WTC11 (cell line): ENCODE measurements at regions not wholly inside any gene's neighbourhood (a gene's known extent, or its start where the extent isn't known, plus 50 kb on each side); places are given as distances from the start of the nearest gene placed in this dataset.

Experiments used
- ATAC-seq: fragments of 200-7000 bp; cut with Tn5 transposase; 2 replicates; pipeline ENCODE4 v1.10.0; 2021; ENCODE audit warnings: mild to moderate bottlenecking, moderate library complexity
- CTCF ChIA-PET: fragments of 300-600 bp; sonication (Branson Sonifier 250); formaldehyde crosslinking; loops from one replicate; lab custom pipeline; 2021; ENCODE audit warnings: antibody characterized with exemption; lab: Charles Lee
- POLR2A ChIA-PET: fragments of 350-600 bp; sonication (Branson Sonifier 250); formaldehyde crosslinking; loops from one replicate; lab custom pipeline; 2021; ENCODE audit warnings: antibody characterized with exemption; lab: Charles Lee
- DNase-seq: peaks from one replicate; pipeline ENCODE4 v3.0.0; 2021; ENCODE audit warnings: low spot score
- H3K27ac Mint-ChIP-seq: 2 replicates; pipeline ENCODE4 v1.8.0; 2021; ENCODE audit warnings: mixed read lengths
- H3K27me3 Mint-ChIP-seq: 2 replicates; pipeline ENCODE4 v1.8.0; 2021; ENCODE audit warnings: low read depth, mild to moderate bottlenecking, moderate library complexity, mixed read lengths
- H3K36me3 Mint-ChIP-seq: 2 replicates; pipeline ENCODE4 v1.8.0; 2021; ENCODE audit warnings: mixed read lengths
- H3K4me1 Mint-ChIP-seq: 2 replicates; pipeline ENCODE4 v1.8.0; 2022; ENCODE audit warnings: mixed read lengths
- H3K4me3 Mint-ChIP-seq: 2 replicates; pipeline ENCODE4 v1.8.0; 2021; ENCODE audit warnings: mild to moderate bottlenecking, moderate library complexity, mixed read lengths
- H3K9me3 Mint-ChIP-seq: 2 replicates; pipeline ENCODE4 v1.8.0; 2021; ENCODE audit warnings: mixed read lengths
- CREM ChIP-seq: sonication (generic); formaldehyde crosslinking; IDR thresholded peaks from 2 replicates; pipeline ENCODE4 v1.8.1; 2022; ENCODE audit warnings: mild to moderate bottlenecking, missing genetic modification reagents, moderate library complexity
- FOXK1 ChIP-seq: sonication (generic); formaldehyde crosslinking; IDR thresholded peaks from 2 replicates; pipeline ENCODE4 v1.8.0; 2022; ENCODE audit warnings: mild to moderate bottlenecking, moderate library complexity, missing genetic modification reagents
- MXD4 ChIP-seq: fragments of 250-450 bp; sonication (Bioruptor Pico); IDR thresholded peaks from 2 replicates; pipeline ENCODE4 v1.8.0; 2021; ENCODE audit warnings: mild to moderate bottlenecking, moderate library complexity, borderline replicate concordance
- NFATC4 ChIP-seq: fragments of 250-450 bp; sonication (Bioruptor Pico); IDR thresholded peaks from 2 replicates; pipeline ENCODE4 v1.9.0; 2021; ENCODE audit warnings: mild to moderate bottlenecking
- NR3C1 ChIP-seq: sonication (generic); formaldehyde crosslinking; conservative IDR thresholded peaks from 2 replicates; pipeline ENCODE4 v1.8.1; 2023; ENCODE audit warnings: low read depth, mild to moderate bottlenecking, missing genetic modification reagents
- RELA ChIP-seq: sonication (generic); formaldehyde crosslinking; IDR thresholded peaks from 2 replicates; pipeline ENCODE4 v1.8.1; 2022; ENCODE audit warnings: missing genetic modification reagents, mild to moderate bottlenecking, borderline replicate concordance
- TEAD1 ChIP-seq: sonication (generic); formaldehyde crosslinking; IDR thresholded peaks from 2 replicates; pipeline ENCODE4 v1.8.0; 2022; ENCODE audit warnings: mild to moderate bottlenecking, missing genetic modification reagents
- ZNF219 ChIP-seq: sonication (generic); formaldehyde crosslinking; IDR thresholded peaks from 2 replicates; pipeline ENCODE4 v1.8.0; 2023; ENCODE audit warnings: missing genetic modification reagents, mild to moderate bottlenecking, borderline replicate concordance
- ZNF232 ChIP-seq: sonication (generic); formaldehyde crosslinking; IDR thresholded peaks from 2 replicates; pipeline ENCODE4 v1.8.0; 2022; ENCODE audit warnings: mild to moderate bottlenecking, missing genetic modification reagents
- TF ChIP-seq, protein P1 (sequence below): fragments of 250-450 bp; sonication (Bioruptor Pico); IDR thresholded peaks from 2 replicates; pipeline ENCODE4 v1.9.0; 2021; ENCODE audit warnings: moderate library complexity, mild to moderate bottlenecking, inconsistent platforms, borderline replicate concordance
- TF ChIP-seq, protein P2 (sequence below): sonication (generic); formaldehyde crosslinking; IDR thresholded peaks from 2 replicates; pipeline ENCODE4 v1.8.1; 2022; ENCODE audit warnings: mild to moderate bottlenecking, moderate library complexity, missing genetic modification reagents
- TF ChIP-seq, protein P3 (sequence below): sonication (generic); formaldehyde crosslinking; IDR thresholded peaks from 2 replicates; pipeline ENCODE4 v1.8.1; 2022; ENCODE audit warnings: mild to moderate bottlenecking, missing genetic modification reagents, moderate library complexity, borderline replicate concordance
- TF ChIP-seq, protein P4 (sequence below): sonication (generic); formaldehyde crosslinking; IDR thresholded peaks from 2 replicates; pipeline ENCODE4 v1.8.1; 2023; ENCODE audit warnings: mild to moderate bottlenecking, missing genetic modification reagents
- TF ChIP-seq, protein P5 (sequence below): fragments of 250-450 bp; sonication (Bioruptor Pico); conservative IDR thresholded peaks from 2 replicates; pipeline ENCODE4 v1.9.0; 2021; ENCODE audit warnings: mild to moderate bottlenecking
- TF ChIP-seq, protein P6 (sequence below): sonication (generic); formaldehyde crosslinking; IDR thresholded peaks from 2 replicates; pipeline ENCODE4 v1.8.0; 2023; ENCODE audit warnings: missing genetic modification reagents
- TF ChIP-seq, protein P7 (sequence below): sonication (generic); formaldehyde crosslinking; IDR thresholded peaks from 2 replicates; pipeline ENCODE4 v1.8.1; 2023; ENCODE audit warnings: mild to moderate bottlenecking, missing genetic modification reagents, moderate library complexity
- TF ChIP-seq, protein P8 (sequence below): sonication (generic); formaldehyde crosslinking; IDR thresholded peaks from 2 replicates; pipeline ENCODE4 v1.8.1; 2023; ENCODE audit warnings: mild to moderate bottlenecking, missing genetic modification reagents

DNA sequence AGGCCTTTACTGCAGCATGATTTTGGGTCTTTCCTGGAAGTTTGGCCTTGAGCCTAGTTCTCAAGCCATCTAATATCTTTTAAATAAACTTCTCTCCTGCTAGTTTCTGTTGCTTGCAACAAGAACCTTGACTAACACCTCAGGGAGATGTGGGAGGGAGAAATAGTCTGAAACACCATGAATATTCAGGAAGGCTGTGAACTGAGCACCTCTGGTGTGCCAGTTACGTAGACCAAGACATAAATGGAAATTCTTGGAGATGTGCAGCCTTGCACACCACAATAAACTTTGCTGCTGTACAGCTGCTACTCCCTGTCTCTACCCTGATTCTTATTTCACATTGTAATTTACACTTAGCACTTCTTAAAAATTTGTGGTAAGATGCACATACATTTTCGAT is 86.9 kb upstream of the SPATA13 start:
- H3K4me3 Mint-ChIP-seq, result no peak overlapping the region
- POLR2A ChIA-PET, result no interaction called here
- ATAC-seq, result no peak
- no peaks in the 10 kb centered on the region for H3K36me3 Mint-ChIP-seq
- H3K27me3 Mint-ChIP-seq, result no peaks in the 10 kb centered on the region; the same call in 1 of the 2 replicates
- CTCF ChIA-PET, result no interaction called here
- H3K9me3 Mint-ChIP-seq, result 0 out of 2 replicates have a peak, but pooled peaks cover 3% of the 10 kb centered on the region
- H3K27ac Mint-ChIP-seq, result no peak overlapping the region
- no peak for DNase-seq
- TF ChIP-seq RELA (CRISPR knock-in tag), result no peak
- TF ChIP-seq, protein P1, sequence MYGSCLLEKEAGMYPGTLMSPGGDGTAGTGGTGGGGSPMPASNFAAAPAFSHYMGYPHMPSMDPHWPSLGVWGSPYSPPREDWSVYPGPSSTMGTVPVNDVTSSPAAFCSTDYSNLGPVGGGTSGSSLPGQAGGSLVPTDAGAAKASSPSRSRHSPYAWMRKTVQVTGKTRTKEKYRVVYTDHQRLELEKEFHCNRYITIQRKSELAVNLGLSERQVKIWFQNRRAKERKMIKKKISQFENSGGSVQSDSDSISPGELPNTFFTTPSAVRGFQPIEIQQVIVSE (CRISPR knock-in tag), result no peak
- H3K4me1 Mint-ChIP-seq, result peaks cover 20% of the 10 kb centered on the region

DNA sequence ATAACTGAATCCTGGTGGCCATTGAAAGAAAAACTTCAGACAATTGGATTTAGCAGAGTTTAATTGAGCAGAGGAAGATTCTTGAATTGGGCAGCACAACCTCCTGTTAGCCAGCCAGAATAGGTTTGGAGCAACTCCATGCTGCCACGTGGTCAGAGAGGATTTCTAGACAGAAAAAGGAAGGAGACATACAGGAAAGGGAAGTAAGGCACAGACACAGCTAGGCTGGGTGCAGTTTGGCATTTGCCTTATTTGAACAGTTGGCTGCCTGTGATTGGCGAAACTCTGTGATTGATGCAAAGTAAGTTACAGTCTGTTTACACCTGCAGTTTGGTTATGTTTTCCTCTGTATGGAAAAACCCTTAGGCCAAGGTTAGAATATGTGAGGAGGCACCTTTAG is 85.8 kb upstream of the SPATA13 start:
- Mint-ChIP-seq H3K4me1 (peaks cover 18% of the 10 kb centered on the region), H3K36me3 (no peaks in the 10 kb centered on the region), H3K27me3 (no peaks in the 10 kb centered on the region; the same call in 1 of the 2 replicates), H3K9me3 (0 out of 2 replicates have a peak, but pooled peaks cover 3% of the 10 kb centered on the region), H3K27ac (no peak overlapping the region), H3K4me3 (no peak overlapping the region)
- TF ChIP-seq, protein P2, sequence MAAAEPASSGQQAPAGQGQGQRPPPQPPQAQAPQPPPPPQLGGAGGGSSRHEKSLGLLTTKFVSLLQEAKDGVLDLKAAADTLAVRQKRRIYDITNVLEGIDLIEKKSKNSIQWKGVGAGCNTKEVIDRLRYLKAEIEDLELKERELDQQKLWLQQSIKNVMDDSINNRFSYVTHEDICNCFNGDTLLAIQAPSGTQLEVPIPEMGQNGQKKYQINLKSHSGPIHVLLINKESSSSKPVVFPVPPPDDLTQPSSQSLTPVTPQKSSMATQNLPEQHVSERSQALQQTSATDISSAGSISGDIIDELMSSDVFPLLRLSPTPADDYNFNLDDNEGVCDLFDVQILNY (CRISPR knock-in tag), result no peak
- TF ChIP-seq FOXK1 (no peak), NFATC4 (CRISPR knock-in tag) (no peak), CREM (CRISPR knock-in tag) (no peak), ZNF232 (CRISPR knock-in tag) (no peak), NR3C1 (CRISPR knock-in tag) (no peak), MXD4 (no peak)
- TF ChIP-seq, protein P3, sequence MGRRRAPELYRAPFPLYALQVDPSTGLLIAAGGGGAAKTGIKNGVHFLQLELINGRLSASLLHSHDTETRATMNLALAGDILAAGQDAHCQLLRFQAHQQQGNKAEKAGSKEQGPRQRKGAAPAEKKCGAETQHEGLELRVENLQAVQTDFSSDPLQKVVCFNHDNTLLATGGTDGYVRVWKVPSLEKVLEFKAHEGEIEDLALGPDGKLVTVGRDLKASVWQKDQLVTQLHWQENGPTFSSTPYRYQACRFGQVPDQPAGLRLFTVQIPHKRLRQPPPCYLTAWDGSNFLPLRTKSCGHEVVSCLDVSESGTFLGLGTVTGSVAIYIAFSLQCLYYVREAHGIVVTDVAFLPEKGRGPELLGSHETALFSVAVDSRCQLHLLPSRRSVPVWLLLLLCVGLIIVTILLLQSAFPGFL (CRISPR knock-in tag), result no peak
- TF ChIP-seq, protein P4, sequence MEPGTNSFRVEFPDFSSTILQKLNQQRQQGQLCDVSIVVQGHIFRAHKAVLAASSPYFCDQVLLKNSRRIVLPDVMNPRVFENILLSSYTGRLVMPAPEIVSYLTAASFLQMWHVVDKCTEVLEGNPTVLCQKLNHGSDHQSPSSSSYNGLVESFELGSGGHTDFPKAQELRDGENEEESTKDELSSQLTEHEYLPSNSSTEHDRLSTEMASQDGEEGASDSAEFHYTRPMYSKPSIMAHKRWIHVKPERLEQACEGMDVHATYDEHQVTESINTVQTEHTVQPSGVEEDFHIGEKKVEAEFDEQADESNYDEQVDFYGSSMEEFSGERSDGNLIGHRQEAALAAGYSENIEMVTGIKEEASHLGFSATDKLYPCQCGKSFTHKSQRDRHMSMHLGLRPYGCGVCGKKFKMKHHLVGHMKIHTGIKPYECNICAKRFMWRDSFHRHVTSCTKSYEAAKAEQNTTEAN (CRISPR knock-in tag), result no peak
- TF ChIP-seq, protein P5, sequence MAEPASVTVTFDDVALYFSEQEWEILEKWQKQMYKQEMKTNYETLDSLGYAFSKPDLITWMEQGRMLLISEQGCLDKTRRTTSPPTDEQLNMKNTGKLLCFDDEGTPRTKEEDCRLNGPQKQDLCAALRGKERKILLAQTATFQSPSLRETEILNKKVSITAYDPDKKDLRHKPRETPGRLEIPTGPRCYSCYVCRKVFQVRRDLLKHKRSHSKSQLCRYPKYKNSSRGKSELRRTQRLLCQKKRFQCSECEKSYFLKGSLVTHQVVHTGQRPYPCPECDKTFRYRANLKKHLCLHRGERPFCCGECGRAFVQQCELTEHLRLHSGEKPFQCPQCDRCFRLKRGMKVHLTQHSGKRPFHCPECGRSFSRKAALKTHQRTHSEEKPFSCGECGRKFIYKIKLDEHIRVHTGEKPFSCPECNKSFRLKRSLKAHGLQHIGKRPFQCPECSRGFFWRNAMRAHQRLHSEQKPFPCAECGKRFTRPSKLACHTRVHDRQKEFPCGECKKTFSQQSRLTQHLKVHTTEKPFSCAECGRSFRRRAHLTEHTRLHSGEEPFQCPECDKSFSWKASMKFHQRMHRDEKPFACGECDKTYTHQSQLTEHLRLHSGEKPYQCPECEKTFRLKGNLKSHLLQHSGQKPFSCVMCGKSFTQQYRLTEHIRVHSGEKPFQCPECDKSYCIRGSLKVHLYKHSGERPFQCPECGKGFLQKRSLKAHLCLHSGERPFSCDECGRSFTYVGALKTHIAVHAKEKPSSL (CRISPR knock-in tag), result no peak
- ChIA-PET CTCF (no interaction called here), POLR2A (no interaction called here)
- DNase-seq (no peak), ATAC-seq (no peak)

DNA sequence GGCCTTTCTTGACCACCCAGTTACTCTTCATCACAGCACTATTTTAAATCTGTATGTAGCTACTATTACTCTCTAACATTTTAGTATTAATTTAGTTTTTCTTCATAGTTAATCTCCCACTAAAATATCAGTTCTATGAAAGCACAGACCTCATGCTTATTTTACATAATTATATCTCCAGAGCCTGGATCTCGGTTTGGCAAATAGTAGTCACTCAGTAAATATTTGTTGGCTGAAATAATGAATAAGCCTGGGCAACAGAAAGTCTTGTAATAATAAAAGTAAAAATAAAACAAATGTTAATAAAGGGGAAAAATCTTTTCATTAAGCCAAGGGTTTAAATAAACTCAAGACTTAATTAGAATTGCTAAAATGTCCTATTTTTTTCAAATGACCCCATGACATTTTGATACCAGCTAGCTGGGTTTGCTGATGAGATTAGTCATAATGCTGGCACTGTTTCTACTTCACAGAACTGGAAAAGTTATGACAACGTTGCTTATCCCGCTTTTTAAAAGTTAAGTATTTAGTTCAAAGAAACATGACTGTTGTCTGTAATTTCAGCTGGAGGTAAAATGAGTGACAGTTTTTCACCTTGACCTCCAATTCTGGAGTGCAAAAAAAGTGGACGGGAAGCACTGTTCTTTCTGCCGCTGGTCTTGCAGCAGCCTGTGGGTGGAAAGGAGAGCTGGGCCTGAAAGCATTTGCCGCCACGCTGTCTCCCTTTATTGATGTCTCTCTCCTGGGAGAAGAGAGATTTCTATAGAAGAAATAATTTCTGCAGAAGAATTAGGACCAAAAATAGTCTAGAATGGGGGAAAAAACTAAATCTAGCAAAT is 85.2 kb upstream of the SPATA13 start:
- DNase-seq (no peak), ATAC-seq (no peak)
- H3K4me3 Mint-ChIP-seq, result no peak overlapping the region
- H3K36me3 Mint-ChIP-seq, result no peaks in the 10 kb centered on the region
- H3K9me3 Mint-ChIP-seq, result 0 out of 2 replicates have a peak, but pooled peaks cover 3% of the 10 kb centered on the region
- peaks cover 18% of the 10 kb centered on the region for H3K4me1 Mint-ChIP-seq
- no peak overlapping the region for H3K27ac Mint-ChIP-seq
- CTCF ChIA-PET, result interaction anchor here (1.5 kb wide), 1 partner anchor 22 kb away, joined by 4 read pairs; no protein-coding TSS in a partner anchor
- H3K27me3 Mint-ChIP-seq, result no peaks in the 10 kb centered on the region; the same call in 1 of the 2 replicates
- POLR2A ChIA-PET, result no interaction called here
- TF ChIP-seq, protein P6, sequence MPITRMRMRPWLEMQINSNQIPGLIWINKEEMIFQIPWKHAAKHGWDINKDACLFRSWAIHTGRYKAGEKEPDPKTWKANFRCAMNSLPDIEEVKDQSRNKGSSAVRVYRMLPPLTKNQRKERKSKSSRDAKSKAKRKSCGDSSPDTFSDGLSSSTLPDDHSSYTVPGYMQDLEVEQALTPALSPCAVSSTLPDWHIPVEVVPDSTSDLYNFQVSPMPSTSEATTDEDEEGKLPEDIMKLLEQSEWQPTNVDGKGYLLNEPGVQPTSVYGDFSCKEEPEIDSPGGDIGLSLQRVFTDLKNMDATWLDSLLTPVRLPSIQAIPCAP (CRISPR knock-in tag), result no peak
- no peak for TF ChIP-seq ZNF219 (CRISPR knock-in tag)
- TF ChIP-seq, protein P5 (CRISPR knock-in tag), result no peak
- TF ChIP-seq, protein P7, sequence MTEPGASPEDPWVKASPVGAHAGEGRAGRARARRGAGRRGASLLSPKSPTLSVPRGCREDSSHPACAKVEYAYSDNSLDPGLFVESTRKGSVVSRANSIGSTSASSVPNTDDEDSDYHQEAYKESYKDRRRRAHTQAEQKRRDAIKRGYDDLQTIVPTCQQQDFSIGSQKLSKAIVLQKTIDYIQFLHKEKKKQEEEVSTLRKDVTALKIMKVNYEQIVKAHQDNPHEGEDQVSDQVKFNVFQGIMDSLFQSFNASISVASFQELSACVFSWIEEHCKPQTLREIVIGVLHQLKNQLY (CRISPR knock-in tag), result no peak
- TF ChIP-seq, protein P8, sequence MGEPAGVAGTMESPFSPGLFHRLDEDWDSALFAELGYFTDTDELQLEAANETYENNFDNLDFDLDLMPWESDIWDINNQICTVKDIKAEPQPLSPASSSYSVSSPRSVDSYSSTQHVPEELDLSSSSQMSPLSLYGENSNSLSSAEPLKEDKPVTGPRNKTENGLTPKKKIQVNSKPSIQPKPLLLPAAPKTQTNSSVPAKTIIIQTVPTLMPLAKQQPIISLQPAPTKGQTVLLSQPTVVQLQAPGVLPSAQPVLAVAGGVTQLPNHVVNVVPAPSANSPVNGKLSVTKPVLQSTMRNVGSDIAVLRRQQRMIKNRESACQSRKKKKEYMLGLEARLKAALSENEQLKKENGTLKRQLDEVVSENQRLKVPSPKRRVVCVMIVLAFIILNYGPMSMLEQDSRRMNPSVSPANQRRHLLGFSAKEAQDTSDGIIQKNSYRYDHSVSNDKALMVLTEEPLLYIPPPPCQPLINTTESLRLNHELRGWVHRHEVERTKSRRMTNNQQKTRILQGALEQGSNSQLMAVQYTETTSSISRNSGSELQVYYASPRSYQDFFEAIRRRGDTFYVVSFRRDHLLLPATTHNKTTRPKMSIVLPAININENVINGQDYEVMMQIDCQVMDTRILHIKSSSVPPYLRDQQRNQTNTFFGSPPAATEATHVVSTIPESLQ (CRISPR knock-in tag), result no peak
- no peak for TF ChIP-seq TEAD1
- TF ChIP-seq FOXK1, result no peak
